ENCODE measurements at regions not wholly inside any gene's neighbourhood (a gene's known extent, or its start where the extent isn't known, plus 50 kb on each side); places are given as distances from the start of the nearest gene placed in this dataset.
A peak's percentile ranks its signal among the peaks of the same experiment; 100 is the strongest.

DNA sequence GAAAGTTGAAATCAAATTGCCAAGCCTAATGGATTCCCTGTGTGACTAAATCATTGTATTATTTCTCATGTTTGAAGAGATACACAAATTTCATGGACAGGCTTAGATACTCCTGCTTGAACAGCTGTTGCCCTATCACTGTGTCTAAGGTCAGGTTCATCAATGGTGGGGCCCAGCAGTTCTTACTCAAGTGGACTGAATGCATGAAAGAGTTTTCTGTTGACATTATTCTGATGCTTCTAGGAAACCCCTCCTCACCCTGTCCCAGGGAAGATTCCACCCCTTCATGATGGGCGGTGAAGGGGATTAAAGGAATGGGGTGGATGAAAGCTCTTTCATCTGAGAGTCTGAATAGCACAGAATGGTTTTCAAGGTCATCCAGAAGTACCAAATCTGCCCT is 148.8 kb downstream of the INO80D start:
- DNase-seq (ENCODE audit: low read depth in 2 of 3, low spot score in 2 of 3): no peak

GRCh38 chr2:205936446-205936845 is 149.5 kb downstream of the INO80D start:
- DNase-seq (ENCODE audit: low read depth in 2 of 3, low spot score in 2 of 3): no peak

DNA sequence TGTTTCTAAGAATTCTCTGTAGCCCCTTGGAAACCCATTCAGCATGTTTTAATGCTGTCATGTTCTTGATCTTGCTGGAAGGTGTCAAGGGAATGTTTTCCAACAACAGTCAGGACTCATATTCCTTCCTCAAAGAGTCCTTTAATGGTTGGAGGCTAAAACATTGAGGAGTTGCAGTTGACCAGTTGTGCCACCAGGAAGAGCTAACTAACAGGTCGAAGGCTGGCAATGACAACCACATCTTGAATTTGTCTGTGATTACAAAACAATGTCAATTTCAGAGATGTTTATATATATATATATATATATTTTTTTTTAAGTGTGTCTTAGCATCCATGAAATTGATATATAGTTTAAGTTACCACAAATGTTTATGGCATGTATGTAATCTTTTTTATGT is 151.5 kb downstream of the INO80D start:
- no peak for DNase-seq (ENCODE audit: low read depth in 2 of 3, low spot score in 2 of 3)

- DNase-seq (ENCODE audit: low read depth in 2 of 3, low spot score in 2 of 3): no peak
Observed at GRCh38 chr2:205932861-205933260, 153.1 kb downstream of the INO80D start.

DNA sequence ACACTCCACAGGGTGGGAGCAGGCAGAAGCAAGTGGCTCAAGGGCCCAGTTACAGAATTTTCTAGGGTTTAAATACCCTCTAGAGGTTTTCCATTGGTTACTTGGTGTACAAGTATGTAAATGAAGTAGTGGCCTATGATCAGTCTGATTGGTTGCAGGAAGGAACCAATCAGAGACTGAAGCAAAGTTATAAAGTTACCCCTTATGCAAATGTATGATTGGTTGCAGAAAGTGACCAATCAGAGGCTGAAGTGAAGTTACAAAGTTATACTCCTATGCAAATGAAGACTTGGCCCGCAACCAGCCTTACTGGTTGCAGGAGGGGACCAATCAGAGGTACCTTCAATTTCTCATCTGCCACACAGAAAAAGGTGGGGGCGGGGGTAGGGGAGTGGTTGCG is 154.6 kb downstream of the INO80D start:
- DNase-seq (ENCODE audit: low read depth in 2 of 3, low spot score in 2 of 3): no peak

DNA sequence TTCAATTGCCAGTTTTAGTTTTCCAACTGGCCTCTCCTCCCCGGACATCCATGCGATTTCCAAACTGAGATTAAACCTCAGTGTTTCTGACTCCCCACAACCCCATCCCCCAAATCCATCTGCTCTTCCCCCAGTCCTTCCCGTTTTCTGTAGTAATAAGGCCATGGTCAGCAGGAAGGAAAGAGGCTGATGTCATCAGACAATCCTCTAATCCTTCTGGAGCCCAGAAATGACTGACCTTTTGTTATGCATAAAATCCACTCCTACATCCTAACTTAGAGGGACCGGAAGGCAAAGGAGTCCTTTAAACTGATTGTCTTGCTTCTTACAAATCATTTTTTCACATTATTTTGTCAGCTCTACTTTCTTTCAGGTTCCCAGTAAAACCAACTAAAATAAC is 155.8 kb downstream of the INO80D start:
- DNase-seq (ENCODE audit: low read depth in 2 of 3, low spot score in 2 of 3): no peak

DNA sequence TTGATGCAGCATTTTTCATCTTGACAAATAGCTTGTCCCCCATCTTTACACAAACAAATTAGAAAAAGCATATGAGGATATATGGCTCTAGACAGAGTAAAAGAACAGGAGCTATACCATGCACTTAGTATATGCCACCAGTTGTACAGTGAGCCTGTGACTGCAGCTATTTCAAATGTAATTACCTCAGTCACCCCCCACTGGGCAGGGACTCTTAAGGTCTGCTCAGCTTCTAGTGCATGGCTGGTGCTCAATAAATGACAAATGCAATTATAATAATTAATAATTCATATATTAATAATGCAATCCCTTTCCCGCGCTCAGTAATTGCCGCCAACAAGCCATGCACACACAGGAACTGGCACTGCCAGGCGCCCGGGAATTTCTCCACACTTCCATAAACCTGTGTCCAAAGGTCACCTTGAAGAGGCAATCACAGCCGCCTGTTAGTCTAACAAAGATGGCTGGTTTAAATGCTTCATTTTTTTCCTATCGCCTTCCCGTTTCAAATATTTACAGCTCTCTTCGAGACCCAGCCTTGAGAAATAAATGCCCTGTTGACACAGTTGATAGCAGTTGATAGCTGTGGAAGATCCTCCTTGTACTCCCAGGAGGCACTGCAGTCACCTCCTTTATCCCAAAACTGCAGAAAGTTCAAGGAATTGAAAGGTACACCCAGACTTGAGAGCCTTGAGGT is 156.6 kb downstream of the INO80D start:
- no peak for DNase-seq (ENCODE audit: low read depth in 2 of 3, low spot score in 2 of 3)

DNA sequence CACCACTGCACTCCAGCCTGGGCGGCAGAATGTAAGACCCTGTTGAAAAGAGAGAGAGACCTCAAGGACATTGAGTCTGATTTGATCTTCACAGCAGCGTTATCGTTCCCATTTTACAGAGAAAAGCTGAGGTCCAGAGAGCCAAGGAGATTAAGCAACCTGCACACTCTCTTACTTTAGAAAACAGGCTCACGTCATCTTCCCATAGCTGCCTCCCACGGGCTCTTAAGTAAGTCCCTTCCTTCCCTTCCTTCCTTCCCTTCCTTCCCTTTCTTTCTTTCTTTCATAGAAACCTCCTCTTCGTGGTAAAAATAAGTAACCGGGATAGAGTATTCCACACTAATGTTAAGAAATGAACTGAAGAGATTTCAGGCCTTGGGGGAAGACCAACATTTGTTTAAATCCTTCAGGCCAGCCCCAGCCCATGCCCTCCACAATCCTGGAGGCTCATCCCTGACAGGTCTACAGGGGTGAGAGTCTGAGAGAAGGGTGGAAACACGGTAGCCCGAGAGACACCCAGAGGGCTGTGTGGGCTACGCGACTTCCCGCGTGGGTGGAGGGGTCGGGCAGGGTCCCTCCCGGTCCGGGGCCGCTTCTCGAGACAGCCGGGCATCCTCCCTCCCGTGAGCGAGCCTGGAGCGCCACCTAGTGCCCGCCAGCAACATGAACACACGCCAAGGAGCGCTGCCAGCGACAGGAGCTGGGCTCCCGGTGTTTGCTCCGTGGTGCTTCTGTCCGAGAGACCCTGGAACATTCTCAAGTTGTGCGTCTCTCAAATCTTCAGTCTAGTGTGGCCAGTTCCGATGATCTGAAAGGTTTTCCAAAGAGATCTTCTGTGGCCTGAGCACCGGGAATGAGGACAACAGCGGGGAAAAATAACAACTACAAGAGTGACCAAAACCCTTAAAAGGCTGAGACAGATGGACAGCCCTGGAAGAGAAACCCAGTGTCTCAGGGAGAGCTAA is 160.3 kb downstream of the INO80D start:
- peak; percentile 34 to 81 (median 70) for DNase-seq (ENCODE audit: low read depth in 2 of 3, low spot score in 2 of 3)

GRCh38 chr2:205924676-205925075 is 161.3 kb downstream of the INO80D start:
- DNase-seq (ENCODE audit: low read depth in 2 of 3, low spot score in 2 of 3): no peak

GRCh38 chr2:205915130-205915524 is 170.8 kb downstream of the INO80D start:
- DNase-seq (ENCODE audit: low read depth in 2 of 3, low spot score in 2 of 3): no peak

DNA sequence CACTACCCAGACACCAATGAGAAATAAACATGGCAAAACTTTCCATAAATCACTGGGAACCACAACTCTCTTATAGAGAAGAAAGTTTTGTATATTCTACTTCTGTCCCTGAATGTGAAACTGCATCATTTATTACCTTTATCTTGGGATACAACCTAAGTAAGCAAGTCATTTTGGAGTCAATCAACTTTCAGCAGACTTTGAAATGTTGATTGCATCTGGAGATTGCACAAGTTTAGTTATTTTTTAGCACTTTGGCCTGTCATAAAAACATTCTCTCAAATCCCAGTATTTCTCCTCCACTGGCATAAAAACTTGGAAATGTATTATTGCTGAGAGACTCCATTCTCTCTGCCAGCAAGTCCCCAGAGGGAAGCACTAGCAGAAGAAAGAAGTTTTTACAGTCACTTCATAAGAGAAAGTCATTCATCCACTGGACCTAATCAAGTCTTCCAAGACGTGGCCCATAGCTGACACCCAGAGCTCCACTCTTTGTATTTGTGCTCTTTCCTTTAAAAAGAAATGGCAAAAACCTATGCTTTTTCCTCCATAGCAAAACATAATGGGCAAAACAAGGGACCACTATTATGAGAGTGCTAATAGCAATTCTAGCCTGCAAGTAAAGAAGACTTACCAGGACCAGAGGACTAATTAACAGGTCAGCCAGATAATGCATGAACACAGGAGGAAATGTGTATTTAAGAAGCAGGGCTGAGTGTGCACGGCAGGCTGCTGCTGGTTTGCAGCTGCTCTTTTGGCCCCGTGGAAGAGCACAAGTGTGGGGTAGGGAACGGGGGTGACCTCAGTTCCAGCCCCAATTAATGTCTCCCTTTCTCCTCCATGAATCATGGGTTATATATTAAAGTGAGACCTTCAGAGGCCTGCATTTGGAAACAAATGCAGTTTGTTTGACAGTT is 171.5 kb downstream of the INO80D start:
- DNase-seq (ENCODE audit: low read depth in 2 of 3, low spot score in 2 of 3): no peak

- no peak for DNase-seq (ENCODE audit: low read depth in 2 of 3, low spot score in 2 of 3)
Observed at GRCh38 chr2:205913668-205914067, 172.3 kb downstream of the INO80D start.

GRCh38 chr2:205911306-205911705 is 174.7 kb downstream of the INO80D start:
- DNase-seq (ENCODE audit: low read depth in 2 of 3, low spot score in 2 of 3): no peak

GRCh38 chr2:205909184-205909572 is 176.8 kb downstream of the INO80D start:
- DNase-seq (ENCODE audit: low read depth in 2 of 3, low spot score in 2 of 3): no peak

- DNase-seq (ENCODE audit: low read depth in 2 of 3, low spot score in 2 of 3): no peak
Observed at GRCh38 chr2:205908212-205909183, 177.5 kb downstream of the INO80D start.

GRCh38 chr2:205906419-205906818 is 179.6 kb downstream of the INO80D start:
- DNase-seq (ENCODE audit: low read depth in 2 of 3, low spot score in 2 of 3): no peak

DNA sequence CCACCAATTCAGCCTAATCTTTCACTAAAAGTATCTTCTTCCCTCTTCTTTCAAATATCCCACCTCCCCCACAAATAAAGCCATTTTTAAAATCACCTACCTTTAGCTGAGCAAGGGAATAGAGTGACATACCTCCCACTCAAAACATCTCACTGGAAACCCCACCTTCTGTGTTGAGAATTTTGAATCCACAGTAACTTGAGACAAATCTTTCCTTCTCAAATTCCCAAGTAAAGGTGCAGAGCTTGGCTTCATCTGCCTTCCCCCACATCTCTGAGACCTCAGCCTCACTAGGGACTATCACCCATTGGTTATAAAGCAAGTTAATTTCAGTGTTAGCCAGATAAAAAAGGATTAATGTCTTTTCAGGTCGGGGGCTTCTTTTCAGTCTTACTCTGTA is 180.4 kb downstream of the INO80D start:
- DNase-seq (ENCODE audit: low read depth in 2 of 3, low spot score in 2 of 3): no peak

GRCh38 chr2:205904873-205905272 is 181.1 kb downstream of the INO80D start:
- DNase-seq (ENCODE audit: low read depth in 2 of 3, low spot score in 2 of 3): no peak

DNA sequence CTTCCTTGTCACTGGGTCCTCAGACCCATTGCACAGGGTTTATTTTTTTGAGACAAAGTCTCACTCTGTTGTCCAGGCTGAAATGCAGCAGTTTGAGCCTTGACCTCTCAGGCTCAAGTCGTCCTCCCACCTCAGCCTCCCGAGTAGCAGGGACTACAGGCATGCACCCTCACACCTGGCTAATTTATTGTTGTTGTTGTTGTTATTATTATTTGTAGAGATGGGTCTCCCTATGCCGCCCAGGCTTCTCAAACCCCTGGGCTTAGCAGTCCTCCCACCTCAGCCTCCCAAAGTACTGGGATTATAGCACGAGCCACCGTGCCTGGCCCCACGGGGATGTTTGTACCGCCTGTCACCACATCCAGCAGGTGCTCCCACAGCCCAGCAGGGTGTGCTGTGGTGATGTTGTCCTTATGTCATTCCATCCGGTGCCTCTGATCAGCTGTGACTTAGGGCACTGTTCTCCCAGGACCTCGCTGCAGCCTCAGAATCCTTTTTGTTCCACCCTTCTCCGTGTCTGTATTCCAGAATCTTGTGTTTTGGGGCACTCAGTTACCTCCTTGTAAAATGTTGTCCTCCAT is 182.3 kb downstream of the INO80D start:
- peak in 1 of 3 donors; percentile 28 for DNase-seq (ENCODE audit: low read depth in 2 of 3, low spot score in 2 of 3)

DNA sequence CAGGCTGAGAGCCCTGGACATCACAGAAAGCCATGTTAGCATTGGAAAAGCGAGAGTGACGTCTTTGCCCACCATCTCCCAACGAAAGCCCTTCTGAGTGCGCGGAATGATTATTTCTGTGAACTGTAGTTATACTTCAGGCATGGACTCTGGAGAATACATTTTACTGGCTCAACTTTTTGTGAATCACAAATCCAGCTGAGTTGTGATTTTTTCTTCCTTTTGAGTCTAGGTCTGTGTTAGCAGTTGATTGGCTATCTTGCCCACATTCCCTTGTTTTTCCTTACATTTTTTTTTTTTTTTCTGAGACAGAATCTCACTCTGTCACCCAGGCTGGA is 183.1 kb downstream of the INO80D start:
- DNase-seq (ENCODE audit: low read depth in 2 of 3, low spot score in 2 of 3): no peak
